Right lobe of liver (tissue), 6 donors: ENCODE measurements at regions not wholly inside any gene's neighbourhood (a gene's known extent, or its start where the extent isn't known, plus 50 kb on each side); places are given as distances from the start of the nearest gene placed in this dataset.
A peak's percentile ranks its signal among the peaks of the same experiment; 100 is the strongest.

Experiments
- ATAC-seq, 4 donors: fragments of 200-7000 bp; cut with Tn5 transposase; one replicate each; pipeline ENCODE4 v1.9.1; 2020; ENCODE audit warnings: mild to moderate bottlenecking in 4 of 4, moderate library complexity in 4 of 4
- DNase-seq, 3 donors: peaks; one replicate each; pipeline ENCODE4 v3.0.0-alpha.2; 2020
- H3K27ac ChIP-seq, 3 donors: fragments of 200-600 bp; one replicate each; pipeline ENCODE4 v1.8.0; 2022
- H3K27me3 ChIP-seq, 2 donors: fragments of 200-600 bp; one replicate each; pipeline ENCODE4 v1.8.0; 2022
- H3K36me3 ChIP-seq, 4 donors: fragments of 200-600 bp; sonication (generic) in 1 of 4; one replicate each; pipeline versions ENCODE4 v1.5.1 to v1.8.0; 2017 to 2022; ENCODE audit warnings: control low read depth in 1 of 4
- H3K4me1 ChIP-seq, 4 donors: fragments of 200-600 bp; sonication (generic) in 1 of 4; one replicate each; pipeline versions ENCODE4 v1.5.1 to v1.8.0; 2017 to 2022; ENCODE audit warnings: control low read depth in 1 of 4
- H3K4me3 ChIP-seq, 3 donors: fragments of 200-600 bp; one replicate each; pipeline ENCODE4 v1.8.0; 2022
- H3K9me3 ChIP-seq, 4 donors: fragments of 200-600 bp; sonication (generic) in 1 of 4; one replicate each; pipeline versions ENCODE4 v1.5.1 to v1.8.0; 2017 to 2022; ENCODE audit warnings: control low read depth in 1 of 4
- POLR2A ChIP-seq: fragments of 450-650 bp; IDR thresholded peaks from one replicate; pipeline ENCODE4 v1.6.1; 2017; ENCODE audit warnings: antibody characterized with exemption, mild to moderate bottlenecking
- WGBS: methylation state at CpG from one replicate; pipeline ENCODE4 v1.1.6; 2018; ENCODE audit warnings: low coverage, low lambda C conversion rate; ENCODE audit not compliant: insufficient coverage; ENCODE audit errors: missing lambda C conversion rate; 5-methylcytosine and 5-hydroxymethylcytosine counted together
- intact Hi-C, 2 donors: fragments of 100-400 bp; cut with DNase I; formaldehyde crosslinking; loops; one replicate each; pipeline versions ENCODE4 v1.11.2 to v1.14.1; 2022
- TF ChIP-seq, protein P1 (sequence below), 4 donors: fragments of 200-600 bp in 3 of 4; fragments of 450-650 bp in 1 of 4; IDR thresholded peaks; one replicate each; pipeline versions ENCODE4 v1.5.1 to v1.8.0; 2016 to 2022; ENCODE audit warnings: antibody characterized with exemption in 4 of 4, mild to moderate bottlenecking in 2 of 4
- donor health status: DM: no; HTN: yes; CAD: no.
- donor health status: DM: no; HTN: no; CAD: no.
- donor health status: DM: no; HTN: no; CAD: no.
- donor health status: DM: no; HTN: yes; CAD: no.
- donor health status: DM: no; HTN: yes; CAD: no.

DNA sequence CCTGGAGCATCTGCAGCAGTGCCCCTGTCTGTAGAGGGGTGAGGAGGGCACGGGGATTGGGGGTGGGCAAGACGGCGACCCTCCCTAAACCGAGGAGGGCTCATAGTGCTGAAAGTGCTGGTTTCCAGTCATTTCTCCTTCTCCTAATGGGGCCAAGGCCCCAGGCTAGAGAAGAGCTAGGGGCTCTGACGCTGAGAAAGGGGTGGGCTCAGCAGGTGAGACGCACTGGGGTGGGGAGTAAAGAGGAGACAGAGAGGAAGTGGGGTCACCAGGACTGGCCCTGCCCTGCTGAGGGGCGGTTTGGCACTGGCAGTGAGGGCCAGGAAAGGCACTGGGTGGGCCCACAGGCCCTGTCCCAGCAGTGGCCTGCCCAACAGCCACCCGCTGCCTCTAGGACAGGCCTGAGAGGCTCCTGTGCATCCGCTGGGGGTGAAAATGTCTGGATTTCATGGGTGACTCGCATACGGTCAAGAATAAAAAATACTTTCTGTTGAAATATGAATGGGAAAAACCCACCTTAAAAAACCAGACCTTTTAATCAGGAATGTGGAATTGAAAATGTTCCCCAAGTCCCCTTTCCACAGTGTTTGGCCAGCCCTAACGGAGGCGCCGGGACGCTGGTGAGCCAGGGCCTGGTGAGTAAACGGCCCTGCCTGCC is 122.4 kb upstream of the SMURF2 start:
- peaks cover 0 to 23% (median 3%) of the 10 kb centered on the region in 4 donors for H3K4me1 ChIP-seq
- no peak overlapping the region for H3K4me3 ChIP-seq
- ATAC-seq: no peak
- H3K27ac ChIP-seq: no peak overlapping the region
- peaks cover 0 to 1% (median 0%) of the 10 kb centered on the region in 4 donors for H3K36me3 ChIP-seq
- peak in 1 of 3 donors; percentile 31 for DNase-seq
- 94% methylated on average over 14 of the region's 16 CpGs for WGBS
- intact Hi-C loops: no loop called here
- TF ChIP-seq, protein P1, sequence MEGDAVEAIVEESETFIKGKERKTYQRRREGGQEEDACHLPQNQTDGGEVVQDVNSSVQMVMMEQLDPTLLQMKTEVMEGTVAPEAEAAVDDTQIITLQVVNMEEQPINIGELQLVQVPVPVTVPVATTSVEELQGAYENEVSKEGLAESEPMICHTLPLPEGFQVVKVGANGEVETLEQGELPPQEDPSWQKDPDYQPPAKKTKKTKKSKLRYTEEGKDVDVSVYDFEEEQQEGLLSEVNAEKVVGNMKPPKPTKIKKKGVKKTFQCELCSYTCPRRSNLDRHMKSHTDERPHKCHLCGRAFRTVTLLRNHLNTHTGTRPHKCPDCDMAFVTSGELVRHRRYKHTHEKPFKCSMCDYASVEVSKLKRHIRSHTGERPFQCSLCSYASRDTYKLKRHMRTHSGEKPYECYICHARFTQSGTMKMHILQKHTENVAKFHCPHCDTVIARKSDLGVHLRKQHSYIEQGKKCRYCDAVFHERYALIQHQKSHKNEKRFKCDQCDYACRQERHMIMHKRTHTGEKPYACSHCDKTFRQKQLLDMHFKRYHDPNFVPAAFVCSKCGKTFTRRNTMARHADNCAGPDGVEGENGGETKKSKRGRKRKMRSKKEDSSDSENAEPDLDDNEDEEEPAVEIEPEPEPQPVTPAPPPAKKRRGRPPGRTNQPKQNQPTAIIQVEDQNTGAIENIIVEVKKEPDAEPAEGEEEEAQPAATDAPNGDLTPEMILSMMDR (IDR thresholded peaks at IDR 0.05): no peak
- TF ChIP-seq POLR2A: no peak
- no peaks in the 10 kb centered on the region for H3K9me3 ChIP-seq
- no peaks in the 10 kb centered on the region for H3K27me3 ChIP-seq

DNA sequence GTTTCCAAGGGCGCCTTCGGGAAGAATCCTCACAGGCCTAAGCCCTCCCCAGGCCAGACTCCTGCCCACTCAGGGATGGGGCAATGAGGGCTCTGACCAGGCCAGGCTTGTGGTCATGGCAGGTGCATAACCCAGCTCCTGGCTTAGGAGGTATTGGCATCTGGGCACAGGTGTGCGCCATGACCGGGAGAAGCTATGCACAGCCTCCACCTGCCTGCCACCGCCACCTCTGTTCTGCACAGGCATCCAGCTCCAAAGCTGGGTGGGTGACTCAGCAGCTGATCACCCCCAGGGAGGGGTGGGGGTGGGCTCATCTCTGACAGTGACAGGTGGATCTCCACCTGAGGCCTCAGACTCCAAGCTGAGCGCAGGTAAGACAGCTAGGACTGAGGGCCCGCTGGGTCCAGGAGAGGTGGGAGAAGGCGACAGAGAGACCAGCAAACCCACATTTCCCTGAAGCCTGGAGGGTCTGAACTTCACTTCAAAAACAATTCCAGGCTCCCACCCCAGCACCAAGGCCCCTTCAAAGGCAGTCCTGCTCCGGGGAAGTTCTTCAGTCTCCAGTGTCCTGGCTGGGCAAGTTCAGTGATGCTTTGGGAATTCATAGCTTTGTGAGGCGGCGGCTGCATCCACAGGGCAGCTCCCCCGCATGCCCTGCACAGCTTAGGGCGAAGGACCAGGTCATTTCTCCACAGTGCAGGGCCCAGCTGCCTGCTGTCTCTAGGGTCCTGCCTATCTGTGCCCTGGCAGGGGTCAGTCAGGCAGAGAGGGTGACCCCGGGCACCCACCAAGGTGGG is 121.6 kb upstream of the SMURF2 start:
- TF ChIP-seq, protein P1 (IDR thresholded peaks at IDR 0.05): no peak
- TF ChIP-seq POLR2A: no peak
- WGBS: 95% methylated on average over 4 of the region's 14 CpGs
- no peak for ATAC-seq
- H3K27me3 ChIP-seq: no peaks in the 10 kb centered on the region
- peaks cover 0 to 1% (median 0%) of the 10 kb centered on the region in 4 donors for H3K36me3 ChIP-seq
- peak in 2 of 3 donors; percentile 17 to 37 for DNase-seq
- no peaks in the 10 kb centered on the region for H3K9me3 ChIP-seq
- no peak overlapping the region for H3K4me3 ChIP-seq
- intact Hi-C loops: no loop called here
- peaks cover 0 to 29% (median 3%) of the 10 kb centered on the region in 4 donors for H3K4me1 ChIP-seq
- H3K27ac ChIP-seq: no peak overlapping the region

DNA sequence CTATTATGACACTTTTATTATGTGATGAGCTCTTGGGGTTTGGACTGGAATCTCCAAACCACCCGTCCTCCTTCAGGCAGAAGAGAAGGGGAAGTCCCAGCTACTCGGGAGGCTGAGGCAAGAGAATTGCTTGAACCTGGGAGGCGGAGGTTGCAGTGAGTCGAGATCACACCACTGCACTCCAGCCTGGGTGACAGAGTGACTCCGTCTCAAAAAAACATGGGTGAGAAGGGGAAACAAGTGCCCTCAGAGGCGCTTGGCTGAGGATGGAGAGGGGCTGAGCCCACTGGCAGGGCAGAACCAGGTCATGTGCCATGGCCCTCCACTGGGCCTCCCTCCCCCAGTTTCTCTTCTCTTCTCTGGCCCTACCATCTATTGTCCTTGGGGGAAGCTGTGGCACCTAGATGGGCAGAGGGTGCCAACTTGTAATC is 120.9 kb upstream of the SMURF2 start:
- Histone ChIP-seq H3K36me3 (peaks cover 0 to 1% (median 0%) of the 10 kb centered on the region in 4 donors), H3K4me3 (no peak overlapping the region), H3K9me3 (no peaks in the 10 kb centered on the region), H3K4me1 (peaks cover 0 to 36% (median 3%) of the 10 kb centered on the region in 4 donors), H3K27ac (no peak overlapping the region), H3K27me3 (no peaks in the 10 kb centered on the region)
- TF ChIP-seq, protein P1 (IDR thresholded peaks at IDR 0.05): no peak
- TF ChIP-seq POLR2A: no peak
- no peak for ATAC-seq
- DNase-seq: peak in 2 of 3 donors; percentile 11 to 30
- WGBS: 50% methylated on average over 1 of the region's 6 CpGs
- intact Hi-C loops: no loop called here

DNA sequence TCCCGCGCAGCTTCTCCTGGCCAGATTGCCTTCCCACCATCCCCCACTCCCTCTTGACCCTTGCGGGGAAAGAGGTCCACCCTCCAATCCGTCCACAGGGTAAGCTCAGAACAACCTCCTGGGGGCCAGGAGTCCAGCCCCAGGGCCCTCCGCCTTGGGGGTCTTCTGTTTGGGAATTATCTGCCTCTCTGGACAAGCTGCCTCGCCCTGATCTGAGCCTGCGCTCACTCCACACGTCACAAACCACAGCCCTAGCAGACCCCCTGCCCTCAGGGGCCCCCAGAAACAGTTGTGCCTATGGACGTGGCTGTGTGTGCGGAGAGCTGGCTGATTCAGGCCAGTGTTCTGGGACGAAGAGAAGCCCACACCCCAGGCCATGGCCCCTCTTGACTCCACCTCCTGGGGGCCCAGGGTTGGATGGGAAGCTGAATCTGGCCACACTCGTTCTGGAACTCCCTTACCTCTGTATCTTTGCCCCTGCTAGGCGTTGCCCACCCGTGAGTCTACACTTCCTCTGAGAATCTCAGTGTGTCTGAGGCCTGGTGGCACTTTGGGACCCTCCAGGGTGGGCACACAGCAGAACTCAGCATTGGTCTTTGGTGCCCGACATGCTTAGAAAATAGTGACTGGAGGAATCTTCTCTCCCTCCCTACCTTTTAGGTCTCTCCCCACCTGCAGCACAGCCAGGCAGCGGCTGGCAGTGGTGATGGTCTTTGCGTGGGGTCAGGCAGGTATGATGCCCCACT is 119.9 kb upstream of the SMURF2 start:
- peaks cover 0 to 1% (median 0%) of the 10 kb centered on the region in 4 donors for H3K36me3 ChIP-seq
- intact Hi-C loops: no loop called here
- peak overlapping the region in 1 of 3 donors; percentile 44 for H3K4me3 ChIP-seq
- 80% methylated on average over 4 of the region's 17 CpGs for WGBS
- peaks cover 0 to 42% (median 3%) of the 10 kb centered on the region in 4 donors for H3K4me1 ChIP-seq
- no peak for TF ChIP-seq POLR2A
- TF ChIP-seq, protein P1 (IDR thresholded peaks at IDR 0.05): no peak
- ATAC-seq (no peak), DNase-seq (peak in 2 of 3 donors; percentile 11 to 42)
- no peaks in the 10 kb centered on the region for H3K27me3 ChIP-seq
- H3K27ac ChIP-seq: no peak overlapping the region
- no peaks in the 10 kb centered on the region for H3K9me3 ChIP-seq
